SK-N-SH treated with all-trans-retinoic acid at 6 μM for 48 hours (cell line): ENCODE measurements at regions not wholly inside any gene's neighbourhood (a gene's known extent, or its start where the extent isn't known, plus 50 kb on each side); places are given as distances from the start of the nearest gene placed in this dataset.
A peak's percentile ranks its signal among the peaks of the same experiment; 100 is the strongest.

Experiments
- ATAC-seq: fragments of 200-7000 bp; cut with Tn5 transposase; 3 replicates; pipeline ENCODE4 v1.9.1; 2020; ENCODE audit warnings: mild to moderate bottlenecking, moderate library complexity
- ARNTL ChIP-seq: fragments of 450-650 bp; formaldehyde crosslinking; IDR thresholded peaks from 2 replicates; pipeline ENCODE4 v1.5.0; 2020; ENCODE audit warnings: low read depth, mild to moderate bottlenecking, moderate library complexity, borderline replicate concordance
- BACH2 ChIP-seq: fragments of 250-450 bp; sonication (Bioruptor Pico); IDR thresholded peaks from 2 replicates; pipeline ENCODE4 v1.9.0; 2021; ENCODE audit warnings: mild to moderate bottlenecking, borderline replicate concordance
- CSDC2 ChIP-seq: fragments of 250-450 bp; sonication (Bioruptor Pico); IDR thresholded peaks from 2 replicates; pipeline ENCODE4 v1.5.0; 2020; ENCODE audit warnings: mild to moderate bottlenecking, moderate library complexity
- GLIS3 ChIP-seq: fragments of 250-450 bp; sonication (Bioruptor Pico); IDR thresholded peaks from 2 replicates; pipeline ENCODE4 v1.5.0; 2020; ENCODE audit warnings: mild to moderate bottlenecking, moderate library complexity
- OSR1 ChIP-seq: fragments of 250-450 bp; sonication (Bioruptor Pico); IDR thresholded peaks from 2 replicates; pipeline ENCODE4 v1.8.0; 2022; ENCODE audit warnings: moderate library complexity, mild to moderate bottlenecking, inconsistent platforms
- PPARA ChIP-seq: fragments of 250-450 bp; sonication (Bioruptor Pico); IDR thresholded peaks from 2 replicates; pipeline ENCODE4 v1.5.0; 2020; ENCODE audit warnings: mild to moderate bottlenecking, borderline replicate concordance
- RARB ChIP-seq: fragments of 250-450 bp; sonication (Bioruptor Pico); IDR thresholded peaks from 2 replicates; pipeline ENCODE4 v1.8.0; 2021; ENCODE audit warnings: mild to moderate bottlenecking, moderate library complexity
- SNAI2 ChIP-seq: fragments of 250-450 bp; sonication (Bioruptor Pico); IDR thresholded peaks from 2 replicates; pipeline ENCODE4 v1.5.0; 2020; ENCODE audit warnings: mild to moderate bottlenecking, moderate library complexity
- TCF4 ChIP-seq: fragments of 250-450 bp; sonication (Bioruptor Pico); IDR thresholded peaks from 2 replicates; pipeline ENCODE4 v1.8.0; 2021; ENCODE audit warnings: mild to moderate bottlenecking, moderate library complexity, borderline replicate concordance
- TOX ChIP-seq: fragments of 250-450 bp; sonication (Bioruptor Pico); IDR thresholded peaks from 2 replicates; pipeline ENCODE4 v1.8.0; 2021; ENCODE audit warnings: mild to moderate bottlenecking, moderate library complexity, borderline replicate concordance
- ZC3H10 ChIP-seq: fragments of 250-450 bp; sonication (Bioruptor Pico); IDR thresholded peaks from 2 replicates; pipeline ENCODE4 v1.5.1; 2021; ENCODE audit warnings: mild to moderate bottlenecking, moderate library complexity
- ZFP3 ChIP-seq: fragments of 250-450 bp; sonication (Bioruptor Pico); IDR thresholded peaks from 2 replicates; pipeline ENCODE4 v1.5.0; 2020; ENCODE audit warnings: mild to moderate bottlenecking, moderate library complexity
- ZFP30 ChIP-seq: fragments of 450-650 bp; formaldehyde crosslinking; IDR thresholded peaks from 2 replicates; pipeline ENCODE4 v1.5.0; 2022; ENCODE audit warnings: mild to moderate bottlenecking, moderate library complexity
- ZNF565 ChIP-seq: fragments of 450-650 bp; formaldehyde crosslinking; conservative IDR thresholded peaks from 2 replicates; pipeline ENCODE4 v1.5.0; 2020; ENCODE audit warnings: low read depth, mild to moderate bottlenecking, moderate library complexity
- ZNF70 ChIP-seq: fragments of 450-650 bp; formaldehyde crosslinking; IDR thresholded peaks from 2 replicates; pipeline ENCODE4 v1.5.0; 2020; ENCODE audit warnings: mild to moderate bottlenecking, moderate library complexity
- ZNF8 ChIP-seq: fragments of 450-650 bp; formaldehyde crosslinking; IDR thresholded peaks from 2 replicates; pipeline ENCODE4 v1.5.0; 2020; ENCODE audit warnings: mild to moderate bottlenecking, moderate library complexity
- TF ChIP-seq, protein P1 (sequence below): fragments of 250-450 bp; sonication (Bioruptor Pico); IDR thresholded peaks from 2 replicates; pipeline ENCODE4 v1.8.0; 2020; ENCODE audit warnings: mild to moderate bottlenecking, moderate library complexity, borderline replicate concordance
- TF ChIP-seq, protein P2 (sequence below): fragments of 250-450 bp; sonication (Bioruptor Pico); IDR thresholded peaks from 2 replicates; pipeline ENCODE4 v1.5.1; 2020; ENCODE audit warnings: low read depth, mild to moderate bottlenecking, moderate library complexity
- TF ChIP-seq, protein P3 (sequence below): fragments of 250-450 bp; sonication (Bioruptor Pico); IDR thresholded peaks from 2 replicates; pipeline ENCODE4 v1.5.1; 2021; ENCODE audit warnings: mild to moderate bottlenecking, moderate library complexity
- TF ChIP-seq, protein P4 (sequence below): fragments of 250-450 bp; sonication (Bioruptor Pico); IDR thresholded peaks from 2 replicates; pipeline ENCODE4 v1.5.0; 2020; ENCODE audit warnings: mild to moderate bottlenecking, moderate library complexity

DNA sequence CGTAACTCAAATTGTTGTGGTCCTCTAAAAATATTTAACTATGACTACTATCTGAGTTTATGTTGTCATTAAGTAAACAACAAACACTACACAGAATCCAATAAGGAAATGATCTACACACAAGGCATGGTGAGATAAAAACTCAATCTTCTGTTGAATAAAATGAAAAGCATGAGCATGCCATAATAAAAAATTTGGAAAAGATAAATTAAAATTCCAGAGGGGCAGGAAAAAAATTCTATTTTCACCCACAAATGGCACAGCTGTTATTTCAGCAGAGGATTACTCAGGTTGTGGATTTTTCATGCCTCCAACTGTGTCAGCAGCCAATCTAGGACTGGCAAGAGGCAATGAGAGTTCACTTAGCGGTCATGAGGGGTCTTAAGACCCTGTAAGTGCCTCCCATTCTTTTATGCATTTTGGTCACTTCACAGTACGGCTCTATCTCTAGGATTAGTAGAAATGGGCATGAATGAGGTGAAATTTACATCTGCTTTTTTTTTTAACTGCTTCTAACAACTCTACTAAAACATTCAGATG lies 639.8 kb upstream of the DIPK2B start:
- TF ChIP-seq CSDC2 (CRISPR knock-in tag) = no peak
- no peak for TF ChIP-seq PPARA (CRISPR knock-in tag)
- TF ChIP-seq OSR1 = no peak
- no peak for TF ChIP-seq TOX (CRISPR knock-in tag)
- TF ChIP-seq ZNF70 (CRISPR knock-in tag) = no peak
- TF ChIP-seq ZNF8 (CRISPR knock-in tag) = no peak
- TF ChIP-seq ARNTL (CRISPR knock-in tag) = no peak
- no peak for TF ChIP-seq ZFP30
- TF ChIP-seq, protein P1, sequence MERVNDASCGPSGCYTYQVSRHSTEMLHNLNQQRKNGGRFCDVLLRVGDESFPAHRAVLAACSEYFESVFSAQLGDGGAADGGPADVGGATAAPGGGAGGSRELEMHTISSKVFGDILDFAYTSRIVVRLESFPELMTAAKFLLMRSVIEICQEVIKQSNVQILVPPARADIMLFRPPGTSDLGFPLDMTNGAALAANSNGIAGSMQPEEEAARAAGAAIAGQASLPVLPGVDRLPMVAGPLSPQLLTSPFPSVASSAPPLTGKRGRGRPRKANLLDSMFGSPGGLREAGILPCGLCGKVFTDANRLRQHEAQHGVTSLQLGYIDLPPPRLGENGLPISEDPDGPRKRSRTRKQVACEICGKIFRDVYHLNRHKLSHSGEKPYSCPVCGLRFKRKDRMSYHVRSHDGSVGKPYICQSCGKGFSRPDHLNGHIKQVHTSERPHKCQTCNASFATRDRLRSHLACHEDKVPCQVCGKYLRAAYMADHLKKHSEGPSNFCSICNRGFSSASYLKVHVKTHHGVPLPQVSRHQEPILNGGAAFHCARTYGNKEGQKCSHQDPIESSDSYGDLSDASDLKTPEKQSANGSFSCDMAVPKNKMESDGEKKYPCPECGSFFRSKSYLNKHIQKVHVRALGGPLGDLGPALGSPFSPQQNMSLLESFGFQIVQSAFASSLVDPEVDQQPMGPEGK (CRISPR knock-in tag) = no peak
- TF ChIP-seq GLIS3 (CRISPR knock-in tag) = no peak
- TF ChIP-seq ZNF565 (CRISPR knock-in tag) = no peak
- TF ChIP-seq, protein P2, sequence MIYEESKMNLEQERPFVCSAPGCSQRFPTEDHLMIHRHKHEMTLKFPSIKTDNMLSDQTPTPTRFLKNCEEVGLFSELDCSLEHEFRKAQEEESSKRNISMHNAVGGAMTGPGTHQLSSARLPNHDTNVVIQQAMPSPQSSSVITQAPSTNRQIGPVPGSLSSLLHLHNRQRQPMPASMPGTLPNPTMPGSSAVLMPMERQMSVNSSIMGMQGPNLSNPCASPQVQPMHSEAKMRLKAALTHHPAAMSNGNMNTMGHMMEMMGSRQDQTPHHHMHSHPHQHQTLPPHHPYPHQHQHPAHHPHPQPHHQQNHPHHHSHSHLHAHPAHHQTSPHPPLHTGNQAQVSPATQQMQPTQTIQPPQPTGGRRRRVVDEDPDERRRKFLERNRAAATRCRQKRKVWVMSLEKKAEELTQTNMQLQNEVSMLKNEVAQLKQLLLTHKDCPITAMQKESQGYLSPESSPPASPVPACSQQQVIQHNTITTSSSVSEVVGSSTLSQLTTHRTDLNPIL (CRISPR knock-in tag) = no peak
- TF ChIP-seq, protein P3, sequence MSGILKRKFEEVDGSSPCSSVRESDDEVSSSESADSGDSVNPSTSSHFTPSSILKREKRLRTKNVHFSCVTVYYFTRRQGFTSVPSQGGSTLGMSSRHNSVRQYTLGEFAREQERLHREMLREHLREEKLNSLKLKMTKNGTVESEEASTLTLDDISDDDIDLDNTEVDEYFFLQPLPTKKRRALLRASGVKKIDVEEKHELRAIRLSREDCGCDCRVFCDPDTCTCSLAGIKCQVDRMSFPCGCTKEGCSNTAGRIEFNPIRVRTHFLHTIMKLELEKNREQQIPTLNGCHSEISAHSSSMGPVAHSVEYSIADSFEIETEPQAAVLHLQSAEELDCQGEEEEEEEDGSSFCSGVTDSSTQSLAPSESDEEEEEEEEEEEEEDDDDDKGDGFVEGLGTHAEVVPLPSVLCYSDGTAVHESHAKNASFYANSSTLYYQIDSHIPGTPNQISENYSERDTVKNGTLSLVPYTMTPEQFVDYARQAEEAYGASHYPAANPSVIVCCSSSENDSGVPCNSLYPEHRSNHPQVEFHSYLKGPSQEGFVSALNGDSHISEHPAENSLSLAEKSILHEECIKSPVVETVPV (CRISPR knock-in tag) = no peak
- no peak for TF ChIP-seq SNAI2 (CRISPR knock-in tag)
- TF ChIP-seq RARB (CRISPR knock-in tag) = no peak
- no peak for TF ChIP-seq ZC3H10 (CRISPR knock-in tag)
- no peak for TF ChIP-seq ZFP3 (CRISPR knock-in tag)
- no peak for ATAC-seq

DNA sequence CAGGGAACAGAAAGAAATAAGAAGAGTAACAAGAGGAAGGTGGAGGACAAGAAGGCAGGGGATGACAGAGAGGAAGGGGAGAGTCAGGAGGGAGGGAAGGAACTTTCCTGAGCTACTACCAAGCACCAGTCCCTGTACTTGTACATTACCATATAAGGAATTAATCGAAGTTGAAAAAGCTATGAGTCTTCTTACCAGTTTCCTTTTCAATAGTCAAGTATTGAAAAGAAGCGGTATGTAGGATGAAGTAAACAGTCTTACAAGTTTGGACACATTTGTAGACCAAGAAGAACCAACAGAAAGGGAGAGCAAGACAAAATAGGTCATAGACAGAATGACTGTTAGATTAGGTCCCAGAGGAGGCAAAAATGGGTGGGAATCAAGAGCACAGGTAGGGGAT lies 629.7 kb upstream of the DIPK2B start:
- TF ChIP-seq, protein P4, sequence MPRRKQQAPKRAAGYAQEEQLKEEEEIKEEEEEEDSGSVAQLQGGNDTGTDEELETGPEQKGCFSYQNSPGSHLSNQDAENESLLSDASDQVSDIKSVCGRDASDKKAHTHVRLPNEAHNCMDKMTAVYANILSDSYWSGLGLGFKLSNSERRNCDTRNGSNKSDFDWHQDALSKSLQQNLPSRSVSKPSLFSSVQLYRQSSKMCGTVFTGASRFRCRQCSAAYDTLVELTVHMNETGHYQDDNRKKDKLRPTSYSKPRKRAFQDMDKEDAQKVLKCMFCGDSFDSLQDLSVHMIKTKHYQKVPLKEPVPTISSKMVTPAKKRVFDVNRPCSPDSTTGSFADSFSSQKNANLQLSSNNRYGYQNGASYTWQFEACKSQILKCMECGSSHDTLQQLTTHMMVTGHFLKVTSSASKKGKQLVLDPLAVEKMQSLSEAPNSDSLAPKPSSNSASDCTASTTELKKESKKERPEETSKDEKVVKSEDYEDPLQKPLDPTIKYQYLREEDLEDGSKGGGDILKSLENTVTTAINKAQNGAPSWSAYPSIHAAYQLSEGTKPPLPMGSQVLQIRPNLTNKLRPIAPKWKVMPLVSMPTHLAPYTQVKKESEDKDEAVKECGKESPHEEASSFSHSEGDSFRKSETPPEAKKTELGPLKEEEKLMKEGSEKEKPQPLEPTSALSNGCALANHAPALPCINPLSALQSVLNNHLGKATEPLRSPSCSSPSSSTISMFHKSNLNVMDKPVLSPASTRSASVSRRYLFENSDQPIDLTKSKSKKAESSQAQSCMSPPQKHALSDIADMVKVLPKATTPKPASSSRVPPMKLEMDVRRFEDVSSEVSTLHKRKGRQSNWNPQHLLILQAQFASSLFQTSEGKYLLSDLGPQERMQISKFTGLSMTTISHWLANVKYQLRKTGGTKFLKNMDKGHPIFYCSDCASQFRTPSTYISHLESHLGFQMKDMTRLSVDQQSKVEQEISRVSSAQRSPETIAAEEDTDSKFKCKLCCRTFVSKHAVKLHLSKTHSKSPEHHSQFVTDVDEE (CRISPR knock-in tag) = no peak
- TF ChIP-seq, protein P1 (CRISPR knock-in tag) = no peak
- TF ChIP-seq ZFP3 (CRISPR knock-in tag) = no peak
- no peak for TF ChIP-seq BACH2
- TF ChIP-seq TCF4 (CRISPR knock-in tag) = no peak
- no peak for TF ChIP-seq CSDC2 (CRISPR knock-in tag)
- TF ChIP-seq, all 23 proteins: peak for 0
- ATAC-seq = no peak

DNA sequence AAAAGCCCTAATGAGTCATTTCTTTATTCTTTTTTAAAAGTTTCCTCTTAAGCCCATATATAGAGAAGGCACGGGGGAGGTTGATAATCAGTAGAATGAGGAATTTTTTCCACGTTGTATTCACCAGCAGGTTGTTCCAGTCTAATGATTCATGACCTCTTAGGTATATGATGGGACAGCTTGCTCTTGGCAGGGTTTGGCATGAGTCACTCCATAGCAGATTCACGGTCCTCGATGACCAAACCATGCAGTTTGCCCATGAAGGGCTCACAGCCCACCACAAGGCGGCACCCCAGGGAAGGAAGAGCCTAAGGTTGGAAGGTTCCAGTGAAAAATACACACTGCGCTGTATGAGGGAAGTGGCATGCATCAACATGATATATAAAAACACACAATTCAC lies 623.8 kb upstream of the DIPK2B start:
- TF ChIP-seq BACH2 (no peak), ZFP3 (CRISPR knock-in tag) (no peak), PPARA (CRISPR knock-in tag) (no peak), ZFP30 (no peak), RARB (CRISPR knock-in tag) (no peak), CSDC2 (CRISPR knock-in tag) (no peak)
- TF ChIP-seq, all 23 proteins: peak for 0
- peak; percentile 97 for ATAC-seq
